NCI-H524 (cell line): ENCODE measurements at regions not wholly inside any gene's neighbourhood (a gene's known extent, or its start where the extent isn't known, plus 50 kb on each side); places are given as distances from the start of the nearest gene placed in this dataset.
"Not testable (repeated sequence)": the region's sequence is repeated elsewhere in the genome, so short reads cannot be mapped to it uniquely, and the experiment has no call there.

Source experiments
- DNase-seq, 2 experiments: peaks; one replicate each; lab custom pipeline; 2025; lab: John Stamatoyannopoulos, UW

GRCh38 chr18:9017167-9017904 is 85.2 kb upstream of the NDUFV2 start:
- DNase-seq = no peak

DNA sequence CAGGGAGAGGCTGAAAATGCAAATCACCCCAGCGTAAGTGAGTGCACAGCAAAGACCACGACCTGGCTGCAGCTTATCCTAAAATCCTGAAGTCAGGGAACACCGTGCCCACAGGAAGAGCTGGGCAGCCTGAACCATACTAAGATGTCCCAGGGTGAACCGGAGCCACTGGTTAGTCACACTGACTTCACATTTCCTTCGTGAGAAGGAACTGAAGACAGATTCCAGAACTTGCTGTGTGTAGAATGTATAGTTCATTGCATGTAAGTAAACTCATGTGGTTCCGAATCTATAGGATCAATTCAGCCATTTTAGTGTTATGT is 84.6 kb upstream of the NDUFV2 start:
- DNase-seq = no peak

DNA sequence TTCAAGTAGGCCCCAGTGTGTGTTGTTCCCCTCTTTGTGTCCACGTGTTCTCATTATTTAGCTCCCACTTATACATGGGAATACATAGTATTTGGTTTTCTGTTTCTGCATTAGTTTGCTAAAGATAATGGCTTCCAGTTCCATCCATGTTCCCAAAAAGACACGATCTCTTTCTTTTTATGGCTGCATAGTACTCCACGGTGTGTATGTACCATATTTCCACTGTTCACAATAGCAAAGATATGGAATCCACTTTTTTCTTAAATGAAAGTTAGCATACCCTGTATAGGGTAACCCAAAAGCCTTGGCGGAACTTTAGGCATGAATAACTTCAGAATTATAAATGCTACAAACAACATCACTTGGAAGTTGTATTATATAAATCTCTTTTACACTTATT is 83.4 kb upstream of the NDUFV2 start:
- no peak for DNase-seq

DNA sequence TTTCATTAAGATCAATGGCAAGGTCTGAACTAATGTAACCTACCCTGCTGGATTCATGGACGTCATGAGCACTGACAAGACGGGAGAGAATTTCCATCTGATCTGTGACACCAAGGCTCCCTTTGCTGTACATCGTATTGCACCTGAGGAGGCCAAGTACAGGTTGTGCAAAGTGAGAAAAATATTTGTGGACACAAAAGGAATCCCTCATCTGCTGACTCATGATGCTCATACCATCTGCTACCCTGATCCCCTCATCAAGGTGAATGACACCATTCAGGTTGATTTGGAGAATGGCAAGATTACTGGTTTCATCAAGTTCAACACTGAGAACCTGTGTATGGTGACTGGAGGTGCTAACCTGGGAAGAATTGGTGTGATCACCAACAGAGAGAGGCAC is 82.3 kb upstream of the NDUFV2 start:
- DNase-seq = no peak

DNA sequence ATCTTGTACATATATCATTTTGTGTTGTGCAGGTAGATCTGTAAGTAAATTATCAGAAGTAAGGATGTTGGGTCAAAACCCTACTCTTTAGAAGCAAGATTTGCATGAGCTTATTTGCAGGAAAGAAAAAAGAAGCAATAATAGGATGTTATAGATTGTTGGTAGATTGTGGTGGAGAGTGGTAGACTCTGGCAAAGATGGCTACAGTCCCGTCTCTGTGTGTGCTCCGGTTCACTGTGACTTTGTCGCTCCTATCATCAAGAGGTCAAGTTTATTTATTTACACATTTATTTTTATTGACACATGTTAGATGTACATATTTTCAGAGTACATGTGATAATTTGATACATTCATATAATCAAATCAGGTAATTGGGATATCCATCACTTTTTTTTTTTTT is 81.0 kb upstream of the NDUFV2 start:
- no peak for DNase-seq

DNA sequence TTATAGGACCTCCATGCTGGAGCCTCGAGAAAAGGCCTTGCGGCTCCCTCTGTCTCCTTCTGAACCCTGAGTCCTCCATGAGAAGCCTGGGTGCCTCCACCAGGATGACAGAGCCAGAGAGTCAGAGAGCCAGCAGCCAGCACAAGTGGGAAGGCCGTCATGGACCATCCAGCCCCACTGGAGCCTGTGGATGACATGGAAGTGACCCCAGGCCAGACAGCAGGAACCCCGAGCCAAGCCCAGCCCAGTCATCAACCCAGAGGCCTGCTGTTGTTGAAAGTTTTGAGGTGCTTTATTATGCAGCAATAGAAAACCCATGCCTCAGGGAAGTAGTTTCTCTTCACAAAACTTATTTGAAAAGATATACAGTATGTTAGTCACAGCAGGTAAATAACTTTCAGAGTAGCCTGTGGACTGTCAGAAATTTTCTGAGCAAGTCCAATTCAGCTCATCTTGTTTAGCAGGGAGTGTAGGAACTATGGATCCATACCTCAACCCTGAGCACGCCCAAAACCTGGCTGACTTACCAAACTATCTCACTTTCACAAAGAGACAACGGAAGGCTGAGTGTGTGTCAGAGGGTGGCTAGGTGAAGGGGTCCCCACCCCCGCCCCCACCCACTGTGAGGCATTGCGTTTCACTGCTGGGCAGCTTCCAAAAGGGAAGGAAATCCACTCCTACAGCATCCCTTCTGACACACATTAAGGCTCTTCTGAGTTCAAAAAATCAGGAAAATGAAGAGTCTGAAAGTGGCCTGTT is 79.9 kb upstream of the NDUFV2 start:
- no peak for DNase-seq

DNA sequence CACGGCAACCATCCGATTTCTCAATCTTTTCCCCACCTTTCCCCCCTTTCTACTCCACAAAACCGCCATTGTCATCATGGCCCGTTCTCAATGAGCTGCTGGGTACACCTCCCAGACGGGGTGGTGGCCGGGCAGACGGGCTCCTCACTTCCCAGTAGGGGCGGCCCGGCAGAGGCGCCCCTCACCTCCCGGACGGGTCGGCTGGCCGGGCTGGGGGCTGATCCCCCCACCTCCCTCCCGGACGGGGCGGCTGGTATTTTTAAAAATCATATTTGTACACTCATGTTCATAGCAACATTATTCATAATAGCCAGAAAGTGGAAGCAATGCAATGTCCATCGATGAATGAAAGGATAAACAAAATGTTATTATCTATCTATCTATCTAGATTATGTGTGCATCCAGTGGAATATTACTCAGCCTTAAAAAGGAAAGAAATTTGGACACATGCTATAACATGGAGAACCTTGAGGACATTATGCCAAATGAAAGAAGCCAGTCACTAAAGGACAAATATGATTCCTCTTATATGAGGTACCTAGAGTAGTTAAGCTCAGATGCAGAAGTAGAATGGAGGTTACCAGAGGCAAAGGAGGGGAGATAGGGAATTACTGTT is 78.4 kb upstream of the NDUFV2 start:
- not testable (repeated sequence) for DNase-seq

- peak; percentile 28 to 66 for DNase-seq
Measured at GRCh38 chr18:9025091-9025838, 77.2 kb upstream of the NDUFV2 start.

DNA sequence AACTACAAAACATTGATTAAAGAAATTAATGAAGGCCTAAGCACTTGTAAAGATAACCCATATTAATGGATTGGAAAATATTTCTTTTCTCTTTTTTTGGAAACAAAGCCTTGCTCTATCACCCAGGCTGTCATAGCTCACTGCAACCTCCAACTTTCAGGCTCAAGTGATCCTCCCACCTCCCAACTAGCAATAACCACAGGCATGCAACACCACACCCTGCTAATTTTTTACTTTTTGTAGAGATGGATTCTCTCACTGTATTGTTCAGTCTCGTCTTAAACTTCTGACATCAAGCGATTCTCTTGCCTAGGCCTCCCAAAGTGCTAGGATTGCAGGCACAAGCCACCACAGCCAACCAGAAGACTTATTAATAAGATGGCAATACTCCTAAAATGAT is 73.4 kb upstream of the NDUFV2 start:
- no peak for DNase-seq

GRCh38 chr18:9032519-9032918 is 70.0 kb upstream of the NDUFV2 start:
- peak in 1 of 2 experiments; percentile 53 for DNase-seq

- DNase-seq = no peak
Measured at GRCh38 chr18:9038277-9038871, 64.1 kb upstream of the NDUFV2 start.

DNA sequence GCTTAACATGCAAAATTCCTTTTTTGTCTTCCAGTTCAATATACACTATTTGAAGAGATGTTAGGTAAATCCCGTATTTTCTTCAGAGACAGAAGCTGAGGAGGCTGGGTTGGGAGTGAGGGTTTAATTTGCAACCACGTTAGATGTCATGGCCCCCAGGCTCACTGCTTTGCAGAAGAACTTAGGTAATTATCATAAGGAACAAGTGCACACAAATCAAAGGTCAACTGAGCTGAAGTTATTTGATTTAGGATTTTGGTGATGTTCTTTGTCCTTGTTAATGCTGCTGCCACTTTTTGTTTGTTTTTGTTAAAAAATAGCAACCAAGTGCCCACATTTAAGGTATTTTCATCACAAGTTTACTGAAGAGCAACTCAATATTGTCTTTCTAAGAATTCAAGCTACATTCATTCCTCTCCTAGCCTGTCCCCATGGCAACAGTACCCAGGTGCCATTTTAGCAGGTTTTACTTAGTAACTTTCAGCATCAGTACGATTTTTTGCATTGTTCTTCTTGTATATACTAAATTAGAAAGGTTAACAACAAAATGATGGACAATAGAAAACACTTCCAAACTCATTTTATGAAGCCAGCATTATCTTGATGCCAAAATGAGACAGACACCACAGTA is 62.9 kb upstream of the NDUFV2 start:
- DNase-seq = no peak

DNA sequence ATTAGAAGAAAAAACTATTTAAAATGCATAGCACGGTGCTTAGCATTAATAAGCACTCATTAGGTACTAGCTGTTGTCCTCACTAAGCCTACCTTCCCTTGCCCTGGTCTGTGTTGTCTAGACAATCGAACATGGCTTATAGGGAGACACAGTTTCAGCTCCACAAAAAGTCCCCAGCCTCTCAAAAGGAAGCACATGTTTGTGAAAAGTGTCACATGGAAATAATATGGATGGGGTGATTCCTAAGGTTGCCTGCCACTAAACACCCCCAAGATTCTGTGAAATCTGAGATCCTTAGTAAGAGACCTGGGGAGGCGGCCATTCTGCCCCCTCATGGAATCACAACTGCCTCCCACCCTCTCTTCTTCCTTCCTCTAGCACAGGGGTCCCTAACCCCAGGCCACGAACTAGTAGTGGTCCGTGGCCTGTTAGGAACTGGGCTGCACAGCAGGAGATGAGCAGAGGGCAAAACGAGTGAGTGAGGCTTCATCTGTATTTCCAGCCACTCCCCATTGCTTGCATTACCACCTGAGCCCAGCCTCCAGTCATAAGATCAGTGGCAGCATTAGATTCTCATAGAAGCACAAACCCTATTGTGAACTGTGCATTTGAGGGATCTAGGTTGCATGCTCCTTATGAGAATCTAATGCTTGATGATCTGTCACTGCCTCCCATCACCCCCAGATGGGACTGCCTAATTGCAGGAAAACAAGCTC is 59.6 kb upstream of the NDUFV2 start:
- no peak for DNase-seq

GRCh38 chr18:9043581-9043980 is 58.9 kb upstream of the NDUFV2 start:
- DNase-seq = no peak

- no peak for DNase-seq
Measured at GRCh38 chr18:9047715-9048114, 54.8 kb upstream of the NDUFV2 start.

- no peak for DNase-seq
Measured at GRCh38 chr18:9048236-9048635, 54.3 kb upstream of the NDUFV2 start.

GRCh38 chr18:9048808-9049494 is 53.5 kb upstream of the NDUFV2 start:
- no peak for DNase-seq

GRCh38 chr18:9049495-9049809 is 53.0 kb upstream of the NDUFV2 start:
- no peak for DNase-seq

DNA sequence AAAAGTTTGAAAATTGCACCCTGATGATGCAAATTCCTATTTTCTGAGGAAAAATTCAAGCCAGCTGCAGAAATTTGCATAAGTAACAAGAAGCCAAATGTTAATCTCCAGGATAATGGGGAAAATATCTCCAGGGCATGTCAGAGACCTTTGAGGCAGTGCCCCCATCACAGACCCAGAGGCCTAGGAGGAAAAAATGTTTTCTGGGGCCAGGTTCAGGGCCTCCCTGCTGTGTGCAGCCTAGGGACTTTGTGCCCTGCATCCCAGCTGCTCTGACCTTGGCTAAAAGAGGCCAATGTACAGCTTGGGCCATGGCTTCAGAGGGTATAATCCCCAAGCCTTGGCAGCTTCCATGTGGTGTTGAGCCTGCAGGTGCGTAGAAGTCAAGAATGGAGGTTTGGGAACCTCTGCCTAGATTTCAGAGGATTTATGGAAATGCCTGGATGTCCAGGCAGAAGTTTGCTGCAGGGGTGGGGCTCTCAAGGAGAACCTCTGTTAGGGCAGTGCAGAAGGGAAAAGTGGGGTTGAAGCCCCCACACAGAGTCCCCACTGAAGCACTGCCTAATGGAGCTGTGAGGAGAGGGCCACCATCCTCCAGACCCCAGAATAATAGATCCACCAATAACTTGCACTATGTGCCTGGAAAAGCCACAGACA is 51.7 kb upstream of the NDUFV2 start:
- not testable (repeated sequence) for DNase-seq
